IMR-90 (cell line): ENCODE measurements at regions not wholly inside any gene's neighbourhood (a gene's known extent, or its start where the extent isn't known, plus 50 kb on each side); places are given as distances from the start of the nearest gene placed in this dataset.

Experiments
- BHLHE40 ChIP-seq: fragments of 150-350 bp; IDR thresholded peaks from 2 replicates; pipeline ENCODE4 v1.6.1; 2016; ENCODE audit warnings: mild to moderate bottlenecking, low read depth, low read length
- CHD1 ChIP-seq: IDR thresholded peaks from 2 replicates; pipeline ENCODE4 v1.6.1; 2012; ENCODE audit warnings: low read depth, low read length, improper control_type of control experiment
- CTCF ChIP-seq: conservative IDR thresholded peaks from 2 replicates; pipeline ENCODE4 v1.5.1; 2012; ENCODE audit warnings: mild to moderate bottlenecking, low read depth, low read length, improper control_type of control experiment
- MAFK ChIP-seq: IDR thresholded peaks from 2 replicates; pipeline ENCODE4 v1.6.1; 2012; ENCODE audit warnings: low read depth, low read length, improper control_type of control experiment
- MAZ ChIP-seq: IDR thresholded peaks from 2 replicates; pipeline ENCODE4 v1.6.1; 2012; ENCODE audit warnings: low read depth, mild to moderate bottlenecking, low read length, improper control_type of control experiment, moderate library complexity, borderline replicate concordance
- MXI1 ChIP-seq: IDR thresholded peaks from 2 replicates; pipeline ENCODE4 v1.6.1; 2012; ENCODE audit warnings: low read depth, mild to moderate bottlenecking, low read length, moderate library complexity, borderline replicate concordance
- POLR2A ChIP-seq: IDR thresholded peaks from 2 replicates; pipeline ENCODE4 v1.6.1; 2012; ENCODE audit warnings: mild to moderate bottlenecking, low read depth, low read length
- RAD21 ChIP-seq: IDR thresholded peaks from 2 replicates; pipeline ENCODE4 v1.6.1; 2012; ENCODE audit warnings: low read length, improper control_type of control experiment
- RFX5 ChIP-seq: IDR thresholded peaks from 2 replicates; pipeline ENCODE4 v1.8.0; 2012; ENCODE audit warnings: low read depth, mild to moderate bottlenecking, low read length, moderate library complexity
- SMC3 ChIP-seq: fragments of 150-350 bp; IDR thresholded peaks from 2 replicates; pipeline ENCODE4 v1.6.1; 2016; ENCODE audit warnings: low read depth, mild to moderate bottlenecking, antibody characterized with exemption, low read length, moderate library complexity
- USF2 ChIP-seq: fragments of 150-350 bp; IDR thresholded peaks from 2 replicates; pipeline ENCODE4 v1.6.1; 2017; ENCODE audit warnings: mild to moderate bottlenecking, antibody characterized with exemption, low read length, low read depth

GRCh38 chr4:71266090-71266794 is 72.6 kb upstream of the SLC4A4 start:
- no peak; the same call in 1 of the 2 replicates for TF ChIP-seq RAD21
- TF ChIP-seq POLR2A, result no peak
- no peak for TF ChIP-seq SMC3
- TF ChIP-seq CTCF, result no peak
- no peak for TF ChIP-seq RFX5
- TF ChIP-seq MXI1, result no peak
- TF ChIP-seq BHLHE40, result peak; percentile 29; the same call in 1 of the 2 replicates
- no peak for TF ChIP-seq MAFK
- TF ChIP-seq USF2, result no peak
- no peak for TF ChIP-seq MAZ
- TF ChIP-seq CHD1, result no peak
